DOHH2 (cell line): ENCODE measurements at regions not wholly inside any gene's neighbourhood (a gene's known extent, or its start where the extent isn't known, plus 50 kb on each side); places are given as distances from the start of the nearest gene placed in this dataset.

Source experiments
- EZH2phosphoT487 ChIP-seq: fragments of 200-600 bp; sonication (generic); IDR thresholded peaks from 2 replicates; pipeline ENCODE4 v1.6.1; 2017; ENCODE audit warnings: borderline replicate concordance, mild to moderate bottlenecking, antibody characterized with exemption, low read length, moderate library complexity, mixed read lengths
- TF ChIP-seq, protein P1 (sequence below): fragments of 200-600 bp; sonication (generic); IDR thresholded peaks from one replicate; pipeline ENCODE4 v1.5.1; 2014; ENCODE audit warnings: antibody characterized with exemption, mild to moderate bottlenecking, low read depth, low read length; ENCODE audit not compliant: poor library complexity, severe bottlenecking

- no peak for TF ChIP-seq EZH2phosphoT487
- TF ChIP-seq, protein P1, sequence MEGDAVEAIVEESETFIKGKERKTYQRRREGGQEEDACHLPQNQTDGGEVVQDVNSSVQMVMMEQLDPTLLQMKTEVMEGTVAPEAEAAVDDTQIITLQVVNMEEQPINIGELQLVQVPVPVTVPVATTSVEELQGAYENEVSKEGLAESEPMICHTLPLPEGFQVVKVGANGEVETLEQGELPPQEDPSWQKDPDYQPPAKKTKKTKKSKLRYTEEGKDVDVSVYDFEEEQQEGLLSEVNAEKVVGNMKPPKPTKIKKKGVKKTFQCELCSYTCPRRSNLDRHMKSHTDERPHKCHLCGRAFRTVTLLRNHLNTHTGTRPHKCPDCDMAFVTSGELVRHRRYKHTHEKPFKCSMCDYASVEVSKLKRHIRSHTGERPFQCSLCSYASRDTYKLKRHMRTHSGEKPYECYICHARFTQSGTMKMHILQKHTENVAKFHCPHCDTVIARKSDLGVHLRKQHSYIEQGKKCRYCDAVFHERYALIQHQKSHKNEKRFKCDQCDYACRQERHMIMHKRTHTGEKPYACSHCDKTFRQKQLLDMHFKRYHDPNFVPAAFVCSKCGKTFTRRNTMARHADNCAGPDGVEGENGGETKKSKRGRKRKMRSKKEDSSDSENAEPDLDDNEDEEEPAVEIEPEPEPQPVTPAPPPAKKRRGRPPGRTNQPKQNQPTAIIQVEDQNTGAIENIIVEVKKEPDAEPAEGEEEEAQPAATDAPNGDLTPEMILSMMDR: no peak
These were observed 574.1 kb downstream of the PSAT1 start for GRCh38 chr9:78871086-78871451.
